ENCODE measurements at regions not wholly inside any gene's neighbourhood (a gene's known extent, or its start where the extent isn't known, plus 50 kb on each side); places are given as distances from the start of the nearest gene placed in this dataset.

- H3K4me1 Mint-ChIP-seq: no peaks in the 10 kb centered on the region
- H3K36me3 Mint-ChIP-seq: no peaks in the 10 kb centered on the region
- H3K27ac Mint-ChIP-seq: no peak overlapping the region
- H3K4me3 Mint-ChIP-seq: no peak overlapping the region
- peaks cover 8% of the 10 kb centered on the region for H3K9me3 Mint-ChIP-seq
- no peak for DNase-seq
- no peaks in the 10 kb centered on the region for H3K27me3 Mint-ChIP-seq
Measured at GRCh38 chr10:31116226-31116625, 84.6 kb upstream of the ZNF438 start.

GRCh38 chr10:31118556-31118955, 86.9 kb upstream of the ZNF438 start:
- no peak overlapping the region for H3K27ac Mint-ChIP-seq
- no peaks in the 10 kb centered on the region for H3K9me3 Mint-ChIP-seq
- H3K4me1 Mint-ChIP-seq: peaks cover 4% of the 10 kb centered on the region
- no peak overlapping the region for H3K4me3 Mint-ChIP-seq
- no peak for DNase-seq
- H3K27me3 Mint-ChIP-seq: no peaks in the 10 kb centered on the region
- no peaks in the 10 kb centered on the region for H3K36me3 Mint-ChIP-seq

GRCh38 chr10:31120392-31120791, 88.7 kb upstream of the ZNF438 start:
- Mint-ChIP-seq H3K4me1 (peaks cover 4% of the 10 kb centered on the region), H3K27ac (no peak overlapping the region), H3K4me3 (no peak overlapping the region), H3K9me3 (no peaks in the 10 kb centered on the region), H3K27me3 (no peaks in the 10 kb centered on the region), H3K36me3 (no peaks in the 10 kb centered on the region)
- no peak for DNase-seq

GRCh38 chr10:31120961-31121685, 89.5 kb upstream of the ZNF438 start:
- Mint-ChIP-seq H3K27me3 (no peaks in the 10 kb centered on the region), H3K27ac (no peak overlapping the region), H3K9me3 (no peaks in the 10 kb centered on the region), H3K4me1 (peaks cover 4% of the 10 kb centered on the region), H3K4me3 (no peak overlapping the region), H3K36me3 (no peaks in the 10 kb centered on the region)
- no peak for DNase-seq

GRCh38 chr10:31121757-31122577, 90.3 kb upstream of the ZNF438 start:
- H3K27me3 Mint-ChIP-seq: no peaks in the 10 kb centered on the region

GRCh38 chr10:31123946-31124345, 92.3 kb upstream of the ZNF438 start:
- H3K4me1 Mint-ChIP-seq: peaks cover 7% of the 10 kb centered on the region
- H3K27me3 Mint-ChIP-seq: no peaks in the 10 kb centered on the region
- DNase-seq: no peak
- no peaks in the 10 kb centered on the region for H3K9me3 Mint-ChIP-seq
- H3K36me3 Mint-ChIP-seq: no peaks in the 10 kb centered on the region
- no peak overlapping the region for H3K27ac Mint-ChIP-seq
- no peak overlapping the region for H3K4me3 Mint-ChIP-seq

More at GRCh38 chr10:31121757-31122577, 90.3 kb upstream of the ZNF438 start:
- Mint-ChIP-seq H3K4me1 (peaks cover 7% of the 10 kb centered on the region), H3K9me3 (no peaks in the 10 kb centered on the region), H3K27ac (no peak overlapping the region), H3K4me3 (no peak overlapping the region), H3K36me3 (no peaks in the 10 kb centered on the region)
- no peak for DNase-seq

- Mint-ChIP-seq H3K4me1 (peaks cover 7% of the 10 kb centered on the region), H3K36me3 (no peaks in the 10 kb centered on the region), H3K27me3 (no peaks in the 10 kb centered on the region), H3K4me3 (no peak overlapping the region), H3K27ac (no peak overlapping the region), H3K9me3 (no peaks in the 10 kb centered on the region)
- no peak for DNase-seq
Measured at GRCh38 chr10:31124852-31125251, 93.2 kb upstream of the ZNF438 start.

- Mint-ChIP-seq H3K4me1 (peaks cover 7% of the 10 kb centered on the region), H3K27ac (no peak overlapping the region), H3K36me3 (no peaks in the 10 kb centered on the region), H3K9me3 (no peaks in the 10 kb centered on the region), H3K4me3 (no peak overlapping the region), H3K27me3 (no peaks in the 10 kb centered on the region)
- no peak for DNase-seq
Measured at GRCh38 chr10:31125789-31126188, 94.1 kb upstream of the ZNF438 start.

GRCh38 chr10:31126593-31126992, 94.9 kb upstream of the ZNF438 start:
- H3K9me3 Mint-ChIP-seq: no peaks in the 10 kb centered on the region
- H3K27ac Mint-ChIP-seq: no peak overlapping the region
- H3K4me3 Mint-ChIP-seq: no peak overlapping the region
- H3K4me1 Mint-ChIP-seq: peaks cover 7% of the 10 kb centered on the region
- no peak for DNase-seq
- no peaks in the 10 kb centered on the region for H3K27me3 Mint-ChIP-seq
- H3K36me3 Mint-ChIP-seq: no peaks in the 10 kb centered on the region

GRCh38 chr10:31128536-31128935, 96.9 kb upstream of the ZNF438 start:
- H3K27ac Mint-ChIP-seq: no peak overlapping the region
- H3K27me3 Mint-ChIP-seq: no peaks in the 10 kb centered on the region
- no peak for DNase-seq
- H3K4me1 Mint-ChIP-seq: peaks cover 10% of the 10 kb centered on the region
- H3K36me3 Mint-ChIP-seq: no peaks in the 10 kb centered on the region
- H3K4me3 Mint-ChIP-seq: no peak overlapping the region
- no peaks in the 10 kb centered on the region for H3K9me3 Mint-ChIP-seq

- no peak for DNase-seq
- Mint-ChIP-seq H3K9me3 (no peaks in the 10 kb centered on the region), H3K27ac (peak overlapping the region; percentile 34), H3K4me1 (peaks cover 11% of the 10 kb centered on the region), H3K27me3 (no peaks in the 10 kb centered on the region), H3K4me3 (no peak overlapping the region), H3K36me3 (no peaks in the 10 kb centered on the region)
Measured at GRCh38 chr10:31129271-31129670, 97.6 kb upstream of the ZNF438 start.

GRCh38 chr10:31129880-31130405, 98.3 kb upstream of the ZNF438 start:
- Mint-ChIP-seq H3K9me3 (no peaks in the 10 kb centered on the region), H3K4me3 (no peak overlapping the region), H3K27ac (no peak overlapping the region), H3K36me3 (no peaks in the 10 kb centered on the region), H3K27me3 (no peaks in the 10 kb centered on the region), H3K4me1 (peaks cover 18% of the 10 kb centered on the region)
- DNase-seq: no peak

- no peak for DNase-seq
- Mint-ChIP-seq H3K27me3 (no peaks in the 10 kb centered on the region), H3K27ac (no peak overlapping the region), H3K4me1 (peaks cover 21% of the 10 kb centered on the region), H3K4me3 (no peak overlapping the region), H3K9me3 (no peaks in the 10 kb centered on the region), H3K36me3 (no peaks in the 10 kb centered on the region)
Measured at GRCh38 chr10:31130406-31130805, 98.7 kb upstream of the ZNF438 start.

- Mint-ChIP-seq H3K4me1 (peaks cover 26% of the 10 kb centered on the region), H3K9me3 (no peaks in the 10 kb centered on the region), H3K27ac (no peak overlapping the region), H3K36me3 (no peaks in the 10 kb centered on the region), H3K27me3 (no peaks in the 10 kb centered on the region), H3K4me3 (no peak overlapping the region)
- DNase-seq: no peak
Measured at GRCh38 chr10:31131251-31131650, 99.6 kb upstream of the ZNF438 start.

- peak overlapping the region; percentile 72 for H3K27ac Mint-ChIP-seq
- peaks cover 35% of the 10 kb centered on the region for H3K4me1 Mint-ChIP-seq
- H3K27me3 Mint-ChIP-seq: no peaks in the 10 kb centered on the region
- H3K36me3 Mint-ChIP-seq: no peaks in the 10 kb centered on the region
- peak overlapping the region; percentile 54 for H3K4me3 Mint-ChIP-seq
- no peak for DNase-seq
- no peaks in the 10 kb centered on the region for H3K9me3 Mint-ChIP-seq
Measured at GRCh38 chr10:31132681-31133244, 101.1 kb upstream of the ZNF438 start.
